Tibial nerve (tissue), 4 donors: ENCODE measurements at regions not wholly inside any gene's neighbourhood (a gene's known extent, or its start where the extent isn't known, plus 50 kb on each side); places are given as distances from the start of the nearest gene placed in this dataset.

Source experiments
- EP300 ChIP-seq, 2 donors: sonication (generic); formaldehyde crosslinking; IDR thresholded peaks; one replicate each; pipeline ENCODE4 v1.6.1; 2017; ENCODE audit warnings: antibody characterized with exemption in 2 of 2, mild to moderate bottlenecking in 1 of 2
- POLR2A ChIP-seq, 2 donors: fragments of 450-650 bp; IDR thresholded peaks; one replicate each; pipeline ENCODE4 v1.6.1; 2017; ENCODE audit warnings: antibody characterized with exemption in 2 of 2, mild to moderate bottlenecking in 2 of 2, moderate library complexity in 2 of 2
- TF ChIP-seq, protein P1 (sequence below), 5 experiments: fragments of 200-600 bp in 3 of 5; fragments of 450-650 bp in 2 of 5; sonication (generic) in 3 of 5; IDR thresholded peaks; one replicate each; pipeline ENCODE4 v1.5.1; 2016 to 2019; ENCODE audit warnings: antibody characterized with exemption in 5 of 5, mild to moderate bottlenecking in 3 of 5, moderate library complexity in 2 of 5

DNA sequence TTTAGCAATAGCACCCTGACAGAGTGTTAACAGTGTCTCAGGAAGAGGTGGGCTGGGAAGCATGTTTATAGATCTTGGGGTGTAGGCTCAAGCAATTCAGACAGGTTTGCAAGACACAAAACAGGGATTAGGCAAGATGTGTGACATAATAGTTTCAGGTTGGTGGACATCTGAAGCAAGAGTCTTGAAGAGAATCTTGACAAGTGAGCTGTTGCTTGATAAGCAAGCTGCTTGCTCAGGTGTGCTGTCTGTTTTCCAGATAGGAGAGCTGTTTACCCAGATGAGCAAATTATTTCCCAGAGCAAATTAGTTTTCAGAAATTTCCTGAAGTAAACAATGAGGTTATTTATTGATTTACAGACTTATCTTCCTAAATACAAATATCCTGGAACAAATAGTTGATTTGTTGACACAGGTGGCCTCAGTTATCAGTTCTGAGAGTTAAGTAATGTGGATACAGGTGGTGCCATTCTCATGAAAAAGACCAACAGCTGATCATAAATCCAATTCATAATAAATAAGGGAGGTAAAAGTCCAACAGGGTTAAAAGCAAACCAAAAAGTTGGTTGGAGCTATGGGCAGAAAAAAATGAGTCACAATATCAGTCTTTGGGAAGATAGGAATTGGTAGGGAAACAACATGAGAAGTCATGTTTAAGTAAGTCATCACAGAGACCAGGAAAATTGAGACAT, 437.3 kb downstream of the TBL1XR1 start:
- TF ChIP-seq, protein P1, sequence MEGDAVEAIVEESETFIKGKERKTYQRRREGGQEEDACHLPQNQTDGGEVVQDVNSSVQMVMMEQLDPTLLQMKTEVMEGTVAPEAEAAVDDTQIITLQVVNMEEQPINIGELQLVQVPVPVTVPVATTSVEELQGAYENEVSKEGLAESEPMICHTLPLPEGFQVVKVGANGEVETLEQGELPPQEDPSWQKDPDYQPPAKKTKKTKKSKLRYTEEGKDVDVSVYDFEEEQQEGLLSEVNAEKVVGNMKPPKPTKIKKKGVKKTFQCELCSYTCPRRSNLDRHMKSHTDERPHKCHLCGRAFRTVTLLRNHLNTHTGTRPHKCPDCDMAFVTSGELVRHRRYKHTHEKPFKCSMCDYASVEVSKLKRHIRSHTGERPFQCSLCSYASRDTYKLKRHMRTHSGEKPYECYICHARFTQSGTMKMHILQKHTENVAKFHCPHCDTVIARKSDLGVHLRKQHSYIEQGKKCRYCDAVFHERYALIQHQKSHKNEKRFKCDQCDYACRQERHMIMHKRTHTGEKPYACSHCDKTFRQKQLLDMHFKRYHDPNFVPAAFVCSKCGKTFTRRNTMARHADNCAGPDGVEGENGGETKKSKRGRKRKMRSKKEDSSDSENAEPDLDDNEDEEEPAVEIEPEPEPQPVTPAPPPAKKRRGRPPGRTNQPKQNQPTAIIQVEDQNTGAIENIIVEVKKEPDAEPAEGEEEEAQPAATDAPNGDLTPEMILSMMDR (IDR thresholded peaks at IDR 0.05) = no peak
- TF ChIP-seq EP300 (IDR thresholded peaks at IDR 0.05) (no peak), POLR2A (IDR thresholded peaks at IDR 0.05) (no peak)
